ENCODE measurements at regions not wholly inside any gene's neighbourhood (a gene's known extent, or its start where the extent isn't known, plus 50 kb on each side); places are given as distances from the start of the nearest gene placed in this dataset.

DNA sequence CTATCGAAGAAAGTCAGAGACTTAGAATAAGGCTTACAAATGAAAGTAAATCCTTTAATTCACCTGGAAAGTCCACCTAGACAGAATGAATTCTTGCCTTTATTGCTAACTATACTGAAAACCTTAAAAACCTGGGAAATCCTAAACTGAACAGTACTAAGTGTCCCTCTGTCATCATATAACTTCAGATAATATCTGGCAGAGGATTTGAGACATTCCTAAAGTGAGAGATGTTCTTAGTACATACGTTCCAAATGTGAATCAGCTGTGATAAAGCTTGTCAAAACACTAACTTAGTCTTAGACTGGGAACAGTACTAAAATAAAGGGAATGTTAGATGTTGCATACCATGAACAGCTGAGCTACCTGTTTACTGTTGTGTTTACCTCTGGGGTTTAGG is 121.7 kb downstream of the TNFSF18 start:
- TF ChIP-seq CTCF (IDR thresholded peaks at IDR 0.05), result no peak
- Histone ChIP-seq H3K4me3 (no peak overlapping the region), H3K27ac (no peak overlapping the region)
- no peak for DNase-seq (ENCODE audit: low spot score)

- no peak overlapping the region for H3K27ac ChIP-seq
- DNase-seq (ENCODE audit: low spot score), result no peak
- H3K4me3 ChIP-seq, result no peak overlapping the region
- TF ChIP-seq CTCF (IDR thresholded peaks at IDR 0.05), result no peak
Observed at GRCh38 chr1:172930142-172930541, 120.6 kb downstream of the TNFSF18 start.

GRCh38 chr1:172931340-172931739 is 119.4 kb downstream of the TNFSF18 start:
- no peak overlapping the region for H3K4me3 ChIP-seq
- no peak for DNase-seq (ENCODE audit: low spot score)
- H3K27ac ChIP-seq, result no peak overlapping the region
- TF ChIP-seq CTCF (IDR thresholded peaks at IDR 0.05), result no peak

- DNase-seq (ENCODE audit: low spot score), result no peak
- Histone ChIP-seq H3K27ac (no peak overlapping the region), H3K4me3 (no peak overlapping the region)
- TF ChIP-seq CTCF (IDR thresholded peaks at IDR 0.05), result no peak
Observed at GRCh38 chr1:172931761-172932160, 119.0 kb downstream of the TNFSF18 start.

- no peak overlapping the region for H3K27ac ChIP-seq
Observed at GRCh38 chr1:172932981-172933380, 117.8 kb downstream of the TNFSF18 start.

DNA sequence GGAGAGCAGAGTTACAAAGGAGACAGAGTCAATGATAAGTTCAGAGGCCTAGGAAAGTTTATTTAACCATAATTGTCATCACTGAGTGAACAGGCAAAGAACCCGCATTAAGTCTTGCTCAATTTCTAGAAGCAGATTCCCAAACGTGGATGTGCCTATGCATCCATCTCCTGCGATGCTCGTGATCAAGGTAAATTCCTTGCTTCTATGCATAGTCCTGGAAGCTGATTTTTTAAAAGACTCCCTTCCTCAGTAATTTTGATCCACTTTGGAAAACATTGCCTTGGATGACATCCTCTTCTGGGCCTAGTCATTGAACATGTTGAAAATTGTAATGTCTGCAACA is 116.4 kb downstream of the TNFSF18 start:
- no peak for DNase-seq (ENCODE audit: low spot score)
- H3K27ac ChIP-seq, result peak overlapping the region; percentile 9 to 64
- H3K4me3 ChIP-seq, result no peak overlapping the region
- no peak for TF ChIP-seq CTCF (IDR thresholded peaks at IDR 0.05)

More at GRCh38 chr1:172932981-172933380, 117.8 kb downstream of the TNFSF18 start:
- no peak overlapping the region for H3K4me3 ChIP-seq
- no peak for TF ChIP-seq CTCF (IDR thresholded peaks at IDR 0.05)
- DNase-seq (ENCODE audit: low spot score), result no peak

GRCh38 chr1:172935062-172935592 is 115.6 kb downstream of the TNFSF18 start:
- DNase-seq (ENCODE audit: low spot score), result no peak
- no peak overlapping the region for H3K4me3 ChIP-seq
- peak overlapping the region in 1 of 2 donors; percentile 64 for H3K27ac ChIP-seq
- no peak for TF ChIP-seq CTCF (IDR thresholded peaks at IDR 0.05)
